GM12878 (cell line): ENCODE measurements at regions not wholly inside any gene's neighbourhood (a gene's known extent, or its start where the extent isn't known, plus 50 kb on each side); places are given as distances from the start of the nearest gene placed in this dataset.

ENCODE experiments used
- CTCF ChIP-seq, 3 experiments: IDR thresholded peaks in 2 of 3; conservative IDR thresholded peaks in 1 of 3; 2 replicates each; pipeline ENCODE4 v1.5.1; 2011; ENCODE audit warnings: low read depth in 3 of 3, low read length in 3 of 3, mild to moderate bottlenecking in 3 of 3, control low read depth in 2 of 3, moderate library complexity in 2 of 3, inconsistent platforms in 1 of 3, mixed read lengths in 1 of 3; ENCODE audit not compliant: control insufficient read depth in 2 of 3, insufficient read depth in 1 of 3; ENCODE audit errors: extremely low read depth in 1 of 3
- FOXM1 ChIP-seq: IDR thresholded peaks from 2 replicates; pipeline ENCODE4 v1.6.1; 2012; ENCODE audit warnings: low read depth, mild to moderate bottlenecking, inconsistent platforms, low read length, moderate library complexity
- HCFC1 ChIP-seq: fragments of 150-350 bp; IDR thresholded peaks from 2 replicates; pipeline ENCODE4 v1.6.1; 2014; ENCODE audit warnings: low read length
- JUND ChIP-seq: IDR thresholded peaks from 2 replicates; pipeline ENCODE4 v1.6.1; 2012; ENCODE audit warnings: low read depth, mild to moderate bottlenecking, low read length, improper control_type of control experiment, moderate library complexity
- LARP7 ChIP-seq: fragments of 450-650 bp; IDR thresholded peaks from 2 replicates; pipeline ENCODE4 v1.6.1; 2017; ENCODE audit warnings: mild to moderate bottlenecking
- POLR2AphosphoS2 ChIP-seq: IDR thresholded peaks from 2 replicates; pipeline ENCODE4 v1.6.1; 2011; ENCODE audit warnings: low read depth, mild to moderate bottlenecking, low read length, improper control_type of control experiment, moderate library complexity
- TCF3 ChIP-seq: IDR thresholded peaks from 2 replicates; pipeline ENCODE4 v1.6.1; 2012; ENCODE audit warnings: low read depth, mild to moderate bottlenecking, low read length, borderline replicate concordance; ENCODE audit not compliant: insufficient read depth
- ZNF24 ChIP-seq: fragments of 450-650 bp; IDR thresholded peaks from 2 replicates; pipeline ENCODE4 v1.6.1; 2017; ENCODE audit warnings: antibody characterized with exemption, mild to moderate bottlenecking

- TF ChIP-seq CTCF (IDR thresholded peaks at IDR 0.05 in 2 of 3, conservative IDR thresholded peaks at IDR 0.05 in 1 of 3; ENCODE audit: control insufficient read depth in 2 of 3, extremely low read depth in 1 of 3, insufficient read depth in 1 of 3, low read depth in 3 of 3, low read length in 3 of 3) (no peak), HCFC1 (no peak), TCF3 (no peak), FOXM1 (no peak), LARP7 (no peak), JUND (no peak), POLR2AphosphoS2 (no peak), ZNF24 (no peak)
Observed at GRCh38 chr2:183837157-183837556, 712.9 kb downstream of the NUP35 start.
